ENCODE measurements at regions not wholly inside any gene's neighbourhood (a gene's known extent, or its start where the extent isn't known, plus 50 kb on each side); places are given as distances from the start of the nearest gene placed in this dataset.

DNA sequence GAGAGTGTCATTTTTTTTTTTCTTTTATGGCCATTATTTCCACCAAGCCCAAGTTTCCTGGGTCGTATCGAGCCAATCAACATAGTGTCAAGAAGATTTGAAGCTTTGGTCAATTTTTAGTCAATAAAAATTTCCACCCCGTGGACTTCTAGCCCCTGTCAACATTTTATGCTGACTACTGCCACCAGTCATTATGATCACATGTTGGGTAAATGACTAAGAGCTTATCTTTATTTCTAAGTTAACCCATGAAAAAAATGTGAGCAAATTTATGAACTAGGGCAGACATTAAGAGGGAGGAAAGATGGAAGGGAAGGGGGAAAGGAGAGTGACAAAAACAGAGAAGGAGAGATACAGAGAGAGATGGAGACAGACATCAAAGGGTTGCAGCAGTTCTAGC is 143.5 kb upstream of the ALDH1B1 start (continued):
- TF ChIP-seq, protein P1, sequence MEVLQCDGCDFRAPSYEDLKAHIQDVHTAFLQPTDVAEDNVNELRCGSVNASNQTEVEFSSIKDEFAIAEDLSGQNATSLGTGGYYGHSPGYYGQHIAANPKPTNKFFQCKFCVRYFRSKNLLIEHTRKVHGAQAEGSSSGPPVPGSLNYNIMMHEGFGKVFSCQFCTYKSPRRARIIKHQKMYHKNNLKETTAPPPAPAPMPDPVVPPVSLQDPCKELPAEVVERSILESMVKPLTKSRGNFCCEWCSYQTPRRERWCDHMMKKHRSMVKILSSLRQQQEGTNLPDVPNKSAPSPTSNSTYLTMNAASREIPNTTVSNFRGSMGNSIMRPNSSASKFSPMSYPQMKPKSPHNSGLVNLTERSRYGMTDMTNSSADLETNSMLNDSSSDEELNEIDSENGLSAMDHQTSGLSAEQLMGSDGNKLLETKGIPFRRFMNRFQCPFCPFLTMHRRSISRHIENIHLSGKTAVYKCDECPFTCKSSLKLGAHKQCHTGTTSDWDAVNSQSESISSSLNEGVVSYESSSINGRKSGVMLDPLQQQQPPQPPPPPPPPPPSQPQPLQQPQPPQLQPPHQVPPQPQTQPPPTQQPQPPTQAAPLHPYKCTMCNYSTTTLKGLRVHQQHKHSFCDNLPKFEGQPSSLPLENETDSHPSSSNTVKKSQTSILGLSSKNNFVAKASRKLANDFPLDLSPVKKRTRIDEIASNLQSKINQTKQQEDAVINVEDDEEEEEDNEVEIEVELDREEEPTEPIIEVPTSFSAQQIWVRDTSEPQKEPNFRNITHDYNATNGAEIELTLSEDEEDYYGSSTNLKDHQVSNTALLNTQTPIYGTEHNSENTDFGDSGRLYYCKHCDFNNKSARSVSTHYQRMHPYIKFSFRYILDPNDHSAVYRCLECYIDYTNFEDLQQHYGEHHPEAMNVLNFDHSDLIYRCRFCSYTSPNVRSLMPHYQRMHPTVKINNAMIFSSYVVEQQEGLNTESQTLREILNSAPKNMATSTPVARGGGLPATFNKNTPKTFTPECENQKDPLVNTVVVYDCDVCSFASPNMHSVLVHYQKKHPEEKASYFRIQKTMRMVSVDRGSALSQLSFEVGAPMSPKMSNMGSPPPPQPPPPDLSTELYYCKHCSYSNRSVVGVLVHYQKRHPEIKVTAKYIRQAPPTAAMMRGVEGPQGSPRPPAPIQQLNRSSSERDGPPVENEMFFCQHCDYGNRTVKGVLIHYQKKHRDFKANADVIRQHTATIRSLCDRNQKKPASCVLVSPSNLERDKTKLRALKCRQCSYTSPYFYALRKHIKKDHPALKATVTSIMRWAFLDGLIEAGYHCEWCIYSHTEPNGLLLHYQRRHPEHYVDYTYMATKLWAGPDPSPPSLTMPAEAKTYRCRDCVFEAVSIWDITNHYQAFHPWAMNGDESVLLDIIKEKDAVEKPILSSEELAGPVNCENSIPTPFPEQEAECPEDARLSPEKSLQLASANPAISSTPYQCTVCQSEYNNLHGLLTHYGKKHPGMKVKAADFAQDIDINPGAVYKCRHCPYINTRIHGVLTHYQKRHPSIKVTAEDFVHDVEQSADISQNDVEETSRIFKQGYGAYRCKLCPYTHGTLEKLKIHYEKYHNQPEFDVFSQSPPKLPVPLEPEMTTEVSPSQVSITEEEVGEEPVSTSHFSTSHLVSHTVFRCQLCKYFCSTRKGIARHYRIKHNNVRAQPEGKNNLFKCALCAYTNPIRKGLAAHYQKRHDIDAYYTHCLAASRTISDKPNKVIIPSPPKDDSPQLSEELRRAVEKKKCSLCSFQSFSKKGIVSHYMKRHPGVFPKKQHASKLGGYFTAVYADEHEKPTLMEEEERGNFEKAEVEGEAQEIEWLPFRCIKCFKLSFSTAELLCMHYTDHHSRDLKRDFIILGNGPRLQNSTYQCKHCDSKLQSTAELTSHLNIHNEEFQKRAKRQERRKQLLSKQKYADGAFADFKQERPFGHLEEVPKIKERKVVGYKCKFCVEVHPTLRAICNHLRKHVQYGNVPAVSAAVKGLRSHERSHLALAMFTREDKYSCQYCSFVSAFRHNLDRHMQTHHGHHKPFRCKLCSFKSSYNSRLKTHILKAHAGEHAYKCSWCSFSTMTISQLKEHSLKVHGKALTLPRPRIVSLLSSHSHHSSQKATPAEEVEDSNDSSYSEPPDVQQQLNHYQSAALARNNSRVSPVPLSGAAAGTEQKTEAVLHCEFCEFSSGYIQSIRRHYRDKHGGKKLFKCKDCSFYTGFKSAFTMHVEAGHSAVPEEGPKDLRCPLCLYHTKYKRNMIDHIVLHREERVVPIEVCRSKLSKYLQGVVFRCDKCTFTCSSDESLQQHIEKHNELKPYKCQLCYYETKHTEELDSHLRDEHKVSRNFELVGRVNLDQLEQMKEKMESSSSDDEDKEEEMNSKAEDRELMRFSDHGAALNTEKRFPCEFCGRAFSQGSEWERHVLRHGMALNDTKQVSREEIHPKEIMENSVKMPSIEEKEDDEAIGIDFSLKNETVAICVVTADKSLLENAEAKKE (CRISPR knock-in tag; IDR thresholded peaks at IDR 0.05) = no peak
- TF ChIP-seq EZH2phosphoT487 (IDR thresholded peaks at IDR 0.05; ENCODE audit: unreplicated experiment) (no peak), JUNB (IDR thresholded peaks at IDR 0.05; ENCODE audit: unreplicated experiment) (no peak), ZNF114 (CRISPR knock-in tag; IDR thresholded peaks at IDR 0.05) (no peak)

- Mint-ChIP-seq H3K27me3 (ENCODE audit: insufficient read depth, low read depth, poor library complexity) (peaks cover 10% of the 10 kb centered on the region), H3K4me3 (no peak overlapping the region), H3K4me1 (peaks cover 6% of the 10 kb centered on the region; the same call in 2 of the 3 replicates), H3K9me3 (no peaks in the 10 kb centered on the region), H3K36me3 (ENCODE audit: low read depth) (no peaks in the 10 kb centered on the region), H3K27ac (no peak overlapping the region)
- Histone ChIP-seq H3K27me3 (ENCODE audit: insufficient read depth) (0 out of 2 replicates have a peak, but pooled peaks cover 4% of the 10 kb centered on the region), H3F3A (replicated peaks; ENCODE audit: low read depth) (no peaks in the 10 kb centered on the region), H3K4me3 (no peak overlapping the region), H3K36me3 (ENCODE audit: insufficient read depth) (no peaks in the 10 kb centered on the region), H3K4me2 (no peak overlapping the region), H3K4me1 (ENCODE audit: insufficient read depth) (no peaks in the 10 kb centered on the region), H3K79me2 (replicated peaks; ENCODE audit: insufficient read depth) (no peaks in the 10 kb centered on the region), H3K27ac (ENCODE audit: low read depth) (no peak overlapping the region), H4K20me1 (replicated peaks; ENCODE audit: insufficient read depth) (no peaks in the 10 kb centered on the region), H3K9me2 (ENCODE audit: insufficient read depth) (no peaks in the 10 kb centered on the region), H2AFZ (no peak overlapping the region)
- ATAC-seq (no peak), DNase-seq (ENCODE audit: low spot score) (no peak)
- no peak for TF ChIP-seq EZH2phosphoT487 (IDR thresholded peaks at IDR 0.05; ENCODE audit: unreplicated experiment)
- TF ChIP-seq STAT1 (IDR thresholded peaks at IDR 0.05; ENCODE audit: unreplicated experiment) = no peak
- no peak for TF ChIP-seq CTCF (conservative IDR thresholded peaks at IDR 0.05; ENCODE audit: low read depth in 2 of 2)
- TF ChIP-seq, protein P2, sequence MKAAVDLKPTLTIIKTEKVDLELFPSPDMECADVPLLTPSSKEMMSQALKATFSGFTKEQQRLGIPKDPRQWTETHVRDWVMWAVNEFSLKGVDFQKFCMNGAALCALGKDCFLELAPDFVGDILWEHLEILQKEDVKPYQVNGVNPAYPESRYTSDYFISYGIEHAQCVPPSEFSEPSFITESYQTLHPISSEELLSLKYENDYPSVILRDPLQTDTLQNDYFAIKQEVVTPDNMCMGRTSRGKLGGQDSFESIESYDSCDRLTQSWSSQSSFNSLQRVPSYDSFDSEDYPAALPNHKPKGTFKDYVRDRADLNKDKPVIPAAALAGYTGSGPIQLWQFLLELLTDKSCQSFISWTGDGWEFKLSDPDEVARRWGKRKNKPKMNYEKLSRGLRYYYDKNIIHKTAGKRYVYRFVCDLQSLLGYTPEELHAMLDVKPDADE (IDR thresholded peaks at IDR 0.05) = no peak
- TF ChIP-seq POLR2AphosphoS5 (IDR thresholded peaks at IDR 0.05; ENCODE audit: low read depth) = no peak
- TF ChIP-seq ZNF114 (CRISPR knock-in tag; IDR thresholded peaks at IDR 0.05) = no peak
These were observed 145.7 kb upstream of the ALDH1B1 start for GRCh38 chr9:38246833-38247232.

All from GM23338 (cell line).